Fibroblast of skin of right biceps (primary cell): ENCODE measurements at regions not wholly inside any gene's neighbourhood (a gene's known extent, or its start where the extent isn't known, plus 50 kb on each side); places are given as distances from the start of the nearest gene placed in this dataset.
"Not testable (repeated sequence)": the region's sequence is repeated elsewhere in the genome, so short reads cannot be mapped to it uniquely, and the experiment has no call there.

Experiments
- DNase-seq: peaks from one replicate; pipeline ENCODE4 v3.0.0-alpha.2; 2013

GRCh38 chr16:29087673-29088072, 102.8 kb downstream of the LAT start:
- DNase-seq = not testable (repeated sequence)

- peak; percentile 4 for DNase-seq
These were observed 97.2 kb downstream of the LAT start for GRCh38 chr16:29081829-29082639.

GRCh38 chr16:29074554-29075402, 89.9 kb downstream of the LAT start:
- DNase-seq = peak; percentile 26

GRCh38 chr16:29062235-29062634, 77.4 kb downstream of the LAT start:
- DNase-seq = not testable (repeated sequence)

GRCh38 chr16:29061467-29061921, 76.6 kb downstream of the LAT start:
- DNase-seq = not testable (repeated sequence)

- DNase-seq = not testable (repeated sequence)
These were observed 75.4 kb downstream of the LAT start for GRCh38 chr16:29060022-29060810.

- not testable (repeated sequence) for DNase-seq
These were observed 74.7 kb downstream of the LAT start for GRCh38 chr16:29059575-29059974.
